ENCODE measurements at regions not wholly inside any gene's neighbourhood (a gene's known extent, or its start where the extent isn't known, plus 50 kb on each side); places are given as distances from the start of the nearest gene placed in this dataset.
"Not testable (repeated sequence)": the region's sequence is repeated elsewhere in the genome, so short reads cannot be mapped to it uniquely, and the experiment has no call there.

GRCh38 chr6:104486035-104486434 is 373.7 kb downstream of the HACE1 start:
- no peak for DNase-seq

- no peak for DNase-seq
Measured at GRCh38 chr6:104484626-104485025, 375.1 kb downstream of the HACE1 start.

GRCh38 chr6:104484191-104484590 is 375.5 kb downstream of the HACE1 start:
- no peak for DNase-seq

GRCh38 chr6:104483225-104483834 is 376.4 kb downstream of the HACE1 start:
- no peak for DNase-seq

GRCh38 chr6:104477569-104477968 is 382.1 kb downstream of the HACE1 start:
- DNase-seq = no peak

GRCh38 chr6:104473021-104473429 is 386.7 kb downstream of the HACE1 start:
- DNase-seq = no peak

- DNase-seq = no peak
Measured at GRCh38 chr6:104472021-104472901, 387.5 kb downstream of the HACE1 start.

GRCh38 chr6:104466306-104466705 is 393.4 kb downstream of the HACE1 start:
- no peak for DNase-seq

GRCh38 chr6:104462811-104463599 is 396.7 kb downstream of the HACE1 start:
- no peak for DNase-seq

- no peak for DNase-seq
Measured at GRCh38 chr6:104460738-104461483, 398.8 kb downstream of the HACE1 start.

- no peak for DNase-seq
Measured at GRCh38 chr6:104459543-104459942, 400.2 kb downstream of the HACE1 start.

GRCh38 chr6:104449918-104450317 is 409.8 kb downstream of the HACE1 start:
- no peak for DNase-seq

GRCh38 chr6:104446101-104447080 is 413.3 kb downstream of the HACE1 start:
- not testable (repeated sequence) for DNase-seq

- no peak for DNase-seq
Measured at GRCh38 chr6:104434519-104434918, 425.2 kb downstream of the HACE1 start.

- no peak for DNase-seq
Measured at GRCh38 chr6:104431096-104431495, 428.6 kb downstream of the HACE1 start.

GRCh38 chr6:104428184-104428583 is 431.5 kb downstream of the HACE1 start:
- no peak for DNase-seq

- DNase-seq = no peak
Measured at GRCh38 chr6:104423691-104424090, 436.0 kb downstream of the HACE1 start.

GRCh38 chr6:104421650-104422049 is 438.1 kb downstream of the HACE1 start:
- no peak for DNase-seq

GRCh38 chr6:104418839-104419238 is 440.9 kb downstream of the HACE1 start:
- no peak for DNase-seq

- DNase-seq = no peak
Measured at GRCh38 chr6:104418125-104418524, 441.6 kb downstream of the HACE1 start.

- no peak for DNase-seq
Measured at GRCh38 chr6:104414723-104415122, 445.0 kb downstream of the HACE1 start.
